ENCODE measurements at regions not wholly inside any gene's neighbourhood (a gene's known extent, or its start where the extent isn't known, plus 50 kb on each side); places are given as distances from the start of the nearest gene placed in this dataset.

DNA sequence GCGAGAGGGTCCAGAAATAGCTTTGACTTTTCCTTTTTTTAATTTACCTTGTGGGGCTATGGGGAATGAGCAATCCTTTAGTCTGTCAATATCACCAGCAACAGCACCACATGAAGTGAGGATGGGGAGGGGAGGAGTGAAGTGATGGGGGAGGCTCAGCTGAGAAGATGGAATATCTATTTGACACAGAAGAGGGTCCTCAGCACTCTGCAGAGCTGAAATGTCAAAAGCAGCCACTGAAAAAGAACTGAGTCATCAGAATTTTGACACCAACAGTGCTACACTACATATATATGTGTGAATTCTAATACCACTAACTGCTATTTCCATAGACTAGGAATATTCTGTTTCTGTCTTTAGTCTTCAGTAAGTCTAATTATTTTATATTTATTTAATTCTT, 427.0 kb upstream of the PBX1 start:
- TF ChIP-seq CTCF (IDR thresholded peaks at IDR 0.05; ENCODE audit: low read depth, low read length) (no peak), EZH2phosphoT487 (IDR thresholded peaks at IDR 0.05; ENCODE audit: low read depth) (no peak)
